Gastroesophageal sphincter (tissue), 4 donors: ENCODE measurements at regions not wholly inside any gene's neighbourhood (a gene's known extent, or its start where the extent isn't known, plus 50 kb on each side); places are given as distances from the start of the nearest gene placed in this dataset.
A peak's percentile ranks its signal among the peaks of the same experiment; 100 is the strongest.
"Not testable (repeated sequence)": the region's sequence is repeated elsewhere in the genome, so short reads cannot be mapped to it uniquely, and the experiment has no call there.

Experiments
- ATAC-seq: fragments of 150-250 bp; one replicate; pipeline ENCODE4 v1.9.1; 2016; ENCODE audit warnings: mild to moderate bottlenecking, moderate library complexity
- H3K27ac ChIP-seq, 4 donors: fragments of 200-600 bp; sonication (generic) in 3 of 4; 1 replicate in 3 of 4; 2 replicates in 1 of 4; pipeline ENCODE4 v1.5.1; 2016 to 2019
- H3K27me3 ChIP-seq: fragments of 200-600 bp; sonication (generic); one replicate; pipeline ENCODE4 v1.5.1; 2019
- H3K36me3 ChIP-seq, 2 donors: fragments of 200-600 bp; sonication (generic); one replicate each; pipeline ENCODE4 v1.5.1; 2019; ENCODE audit warnings: control low read depth in 1 of 2
- H3K4me1 ChIP-seq, 3 donors: fragments of 200-600 bp; sonication (generic); 1 replicate in 2 of 3; 2 replicates in 1 of 3; pipeline ENCODE4 v1.5.1; 2016 to 2019; ENCODE audit warnings: control low read depth in 2 of 3
- H3K4me3 ChIP-seq, 2 donors: fragments of 200-600 bp; sonication (generic); one replicate each; pipeline ENCODE4 v1.5.1; 2019; ENCODE audit warnings: mild to moderate bottlenecking in 1 of 2, moderate library complexity in 1 of 2
- H3K9me3 ChIP-seq, 3 donors: fragments of 200-600 bp; sonication (generic); one replicate each; pipeline ENCODE4 v1.5.1; 2017 to 2019; ENCODE audit warnings: control low read depth in 2 of 3
- EP300 ChIP-seq: sonication (generic); formaldehyde crosslinking; IDR thresholded peaks from one replicate; pipeline ENCODE4 v1.6.1; 2017; ENCODE audit warnings: antibody characterized with exemption, mild to moderate bottlenecking
- POLR2A ChIP-seq, 2 donors: fragments of 450-650 bp; IDR thresholded peaks; one replicate each; pipeline ENCODE4 v1.6.1; 2017; ENCODE audit warnings: antibody characterized with exemption in 2 of 2, mild to moderate bottlenecking in 2 of 2, moderate library complexity in 1 of 2
- POLR2AphosphoS5 ChIP-seq: sonication (generic); formaldehyde crosslinking; IDR thresholded peaks from one replicate; pipeline ENCODE4 v1.6.1; 2017; ENCODE audit warnings: antibody characterized with exemption
- WGBS, 2 donors: methylation state at CpG; one replicate each; pipeline ENCODE4 v1.1.5; 2018; ENCODE audit warnings: low coverage in 1 of 2; 5-methylcytosine and 5-hydroxymethylcytosine counted together
- TF ChIP-seq, protein P1 (sequence below), 4 experiments: fragments of 200-600 bp in 2 of 4; fragments of 450-650 bp in 2 of 4; sonication (generic) in 1 of 4; IDR thresholded peaks; one replicate each; pipeline ENCODE4 v1.5.1; 2017 to 2019; ENCODE audit warnings: antibody characterized with exemption in 4 of 4, mild to moderate bottlenecking in 2 of 4, moderate library complexity in 2 of 4

DNA sequence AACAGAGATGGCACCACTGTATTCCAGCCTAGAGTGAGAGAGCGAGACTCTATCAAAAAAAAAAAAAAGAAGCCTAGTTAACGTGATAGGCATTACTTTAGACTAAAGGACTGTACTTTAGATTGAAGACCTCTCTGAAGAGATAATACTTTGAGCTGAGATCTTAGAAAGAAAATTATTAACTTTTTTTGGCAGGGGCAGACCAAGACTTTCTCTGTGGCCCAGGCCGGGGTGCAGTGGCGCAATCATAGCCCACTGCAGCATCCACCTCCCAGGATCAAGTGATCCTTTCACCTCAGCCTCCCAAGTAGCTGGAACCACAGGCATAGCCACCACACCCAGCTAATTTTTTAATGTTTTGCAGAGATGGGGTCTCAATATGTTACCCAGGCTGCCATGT lies 75.7 kb upstream of the TNRC6A start:
- WGBS, 2 donors = 87 to 100% methylated on average over 1 to 3 of the region's 4 CpGs
- Histone ChIP-seq H3K27ac (no peak overlapping the region), H3K36me3 (no peaks in the 10 kb centered on the region), H3K9me3 (no peaks in the 10 kb centered on the region), H3K4me3 (no peak overlapping the region), H3K27me3 (no peaks in the 10 kb centered on the region), H3K4me1 (no peaks in the 10 kb centered on the region)
- ATAC-seq = no peak
- TF ChIP-seq, protein P1, sequence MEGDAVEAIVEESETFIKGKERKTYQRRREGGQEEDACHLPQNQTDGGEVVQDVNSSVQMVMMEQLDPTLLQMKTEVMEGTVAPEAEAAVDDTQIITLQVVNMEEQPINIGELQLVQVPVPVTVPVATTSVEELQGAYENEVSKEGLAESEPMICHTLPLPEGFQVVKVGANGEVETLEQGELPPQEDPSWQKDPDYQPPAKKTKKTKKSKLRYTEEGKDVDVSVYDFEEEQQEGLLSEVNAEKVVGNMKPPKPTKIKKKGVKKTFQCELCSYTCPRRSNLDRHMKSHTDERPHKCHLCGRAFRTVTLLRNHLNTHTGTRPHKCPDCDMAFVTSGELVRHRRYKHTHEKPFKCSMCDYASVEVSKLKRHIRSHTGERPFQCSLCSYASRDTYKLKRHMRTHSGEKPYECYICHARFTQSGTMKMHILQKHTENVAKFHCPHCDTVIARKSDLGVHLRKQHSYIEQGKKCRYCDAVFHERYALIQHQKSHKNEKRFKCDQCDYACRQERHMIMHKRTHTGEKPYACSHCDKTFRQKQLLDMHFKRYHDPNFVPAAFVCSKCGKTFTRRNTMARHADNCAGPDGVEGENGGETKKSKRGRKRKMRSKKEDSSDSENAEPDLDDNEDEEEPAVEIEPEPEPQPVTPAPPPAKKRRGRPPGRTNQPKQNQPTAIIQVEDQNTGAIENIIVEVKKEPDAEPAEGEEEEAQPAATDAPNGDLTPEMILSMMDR (IDR thresholded peaks at IDR 0.05) = no peak
- TF ChIP-seq POLR2AphosphoS5 = no peak
- no peak for TF ChIP-seq POLR2A (IDR thresholded peaks at IDR 0.05)
- no peak for TF ChIP-seq EP300

DNA sequence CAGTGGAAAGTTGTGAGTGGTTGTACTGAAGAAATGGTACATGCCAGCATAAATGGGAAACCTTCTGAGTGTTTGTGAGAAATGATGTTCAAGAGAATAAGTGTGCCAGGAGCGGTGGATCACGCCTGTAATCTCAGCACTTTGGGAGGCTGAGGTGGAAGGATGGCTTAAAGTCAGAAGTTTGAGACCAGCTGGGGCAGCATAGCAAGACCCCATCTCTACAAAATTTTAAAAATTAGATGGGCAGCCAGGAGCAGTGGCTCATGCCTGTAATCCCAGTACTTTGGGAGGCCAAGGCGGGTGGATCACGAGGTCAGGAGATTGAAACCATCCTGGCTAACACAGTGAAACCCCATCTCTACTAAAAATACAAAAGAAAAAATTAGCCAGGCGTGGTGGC lies 63.5 kb upstream of the TNRC6A start:
- H3K4me1 ChIP-seq = peaks cover 3 to 33% (median 10%) of the 10 kb centered on the region in 3 donors
- ATAC-seq, H3K36me3 ChIP-seq, H3K4me3 ChIP-seq, H3K27ac ChIP-seq, H3K9me3 ChIP-seq, H3K27me3 ChIP-seq: not testable (repeated sequence)
- 92 to 100% methylated on average over 4 of the region's 5 CpGs for WGBS, 2 donors

DNA sequence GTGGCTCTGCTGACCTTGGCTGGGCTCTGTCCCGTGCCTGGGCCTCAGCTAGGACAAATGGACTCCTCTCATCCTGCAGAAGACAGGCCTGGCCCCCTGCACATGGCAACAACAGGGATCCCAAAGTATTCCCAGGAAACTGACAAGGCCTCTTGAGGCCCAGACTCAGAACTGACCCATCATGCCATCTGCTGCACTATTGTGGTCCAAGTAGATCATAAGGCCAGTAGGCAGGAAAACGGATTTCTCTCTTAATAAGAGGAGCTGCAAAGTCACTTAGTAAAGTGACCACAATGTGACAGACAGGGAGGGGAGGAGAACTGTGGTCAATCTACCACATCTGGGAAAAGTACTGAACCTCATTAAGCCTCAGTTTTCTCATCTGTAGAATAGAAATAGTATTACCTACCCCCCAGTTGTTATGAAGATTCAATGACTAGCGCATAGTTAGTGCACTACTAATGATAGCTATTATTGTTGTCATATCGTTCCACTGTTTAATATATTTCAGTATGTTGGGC lies 62.1 kb upstream of the TNRC6A start:
- Histone ChIP-seq H3K27ac (peak overlapping the region in 2 of 4 donors; percentile 86 to 93), H3K36me3 (no peaks in the 10 kb centered on the region), H3K4me1 (peaks cover 3 to 39% (median 10%) of the 10 kb centered on the region in 3 donors), H3K4me3 (no peak overlapping the region), H3K9me3 (no peaks in the 10 kb centered on the region), H3K27me3 (no peaks in the 10 kb centered on the region)
- TF ChIP-seq, protein P1 (IDR thresholded peaks at IDR 0.05) = no peak
- TF ChIP-seq POLR2A (IDR thresholded peaks at IDR 0.05) (no peak), EP300 (no peak), POLR2AphosphoS5 (no peak)
- ATAC-seq = no peak
- 75 to 81% methylated on average over 3 of the region's 4 CpGs for WGBS, 2 donors

DNA sequence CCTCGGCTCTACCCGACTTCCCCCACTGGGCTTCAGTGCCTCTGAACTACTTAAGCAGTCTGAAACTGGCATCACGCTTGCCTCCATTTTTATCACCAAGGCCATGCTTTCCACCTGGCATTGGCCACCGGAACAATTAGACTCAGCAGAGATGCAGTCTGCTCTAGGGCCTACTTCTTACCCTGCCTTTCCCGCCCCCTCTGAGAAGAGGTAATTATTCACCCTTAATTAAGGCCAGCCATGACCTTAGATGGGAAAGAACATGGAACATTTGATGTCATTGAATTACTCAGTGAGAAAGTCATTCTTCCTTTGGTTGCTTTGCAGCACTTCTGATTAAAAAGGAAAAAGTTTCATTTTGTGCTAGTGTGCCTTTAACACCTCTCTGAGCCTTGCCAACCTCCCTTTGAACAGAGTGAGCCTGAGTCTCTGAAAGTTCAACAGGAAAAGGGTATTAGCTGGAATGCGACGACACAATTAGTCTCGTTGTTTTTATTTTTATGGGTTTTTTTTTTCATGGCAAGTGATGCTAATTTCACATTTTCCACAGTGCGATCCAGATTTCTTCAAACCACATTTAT lies 60.9 kb upstream of the TNRC6A start:
- peaks cover 3 to 39% (median 10%) of the 10 kb centered on the region in 3 donors for H3K4me1 ChIP-seq
- peak overlapping the region; percentile 86 to 93 (median 91) for H3K27ac ChIP-seq
- H3K4me3 ChIP-seq = no peak overlapping the region
- H3K36me3 ChIP-seq = no peaks in the 10 kb centered on the region
- WGBS, 2 donors = 9 to 17% methylated on average over 8 of the region's 9 CpGs
- TF ChIP-seq EP300 (no peak), POLR2AphosphoS5 (peak; percentile 95), POLR2A (IDR thresholded peaks at IDR 0.05) (no peak)
- TF ChIP-seq, protein P1 (IDR thresholded peaks at IDR 0.05) = no peak
- H3K27me3 ChIP-seq = no peaks in the 10 kb centered on the region
- no peaks in the 10 kb centered on the region for H3K9me3 ChIP-seq
- ATAC-seq = peak; percentile 32

- H3K4me3 ChIP-seq = peak overlapping the region in 1 of 2 donors; percentile 22
- no peaks in the 10 kb centered on the region for H3K36me3 ChIP-seq
- ATAC-seq = peak; percentile 74
- no peaks in the 10 kb centered on the region for H3K27me3 ChIP-seq
- TF ChIP-seq, protein P1 (IDR thresholded peaks at IDR 0.05) = no peak
- peak; percentile 9 for TF ChIP-seq POLR2AphosphoS5
- peak overlapping the region; percentile 86 to 93 (median 91) for H3K27ac ChIP-seq
- WGBS, 2 donors = 12 to 14% methylated on average over 16 to 21 of the region's 22 CpGs
- H3K4me1 ChIP-seq = peaks cover 3 to 39% (median 10%) of the 10 kb centered on the region in 3 donors
- no peaks in the 10 kb centered on the region for H3K9me3 ChIP-seq
Measured at GRCh38 chr16:24670623-24671454, 58.6 kb upstream of the TNRC6A start.
